CD14-positive monocyte (primary cell): ENCODE measurements at regions not wholly inside any gene's neighbourhood (a gene's known extent, or its start where the extent isn't known, plus 50 kb on each side); places are given as distances from the start of the nearest gene placed in this dataset.

Experiments
- DNase-seq, 3 donors: peaks; one replicate each; pipeline ENCODE4 v3.0.0-alpha.2; 2011 to 2022
- H2AFZ ChIP-seq: 2 replicates; pipeline ENCODE4 v1.6.0; 2012; ENCODE audit warnings: mild to moderate bottlenecking, low read depth, low read length, inconsistent platforms; ENCODE audit not compliant: insufficient read depth, poor library complexity, severe bottlenecking
- H3K27ac ChIP-seq, 2 donors: 1 replicate in 1 of 2; 2 replicates in 1 of 2; pipeline ENCODE4 v1.5.1; 2012 to 2013; ENCODE audit warnings: low read length in 2 of 2, control low read depth in 1 of 2, inconsistent platforms in 1 of 2, low read depth in 1 of 2, mild to moderate bottlenecking in 1 of 2
- H3K27me3 ChIP-seq, 2 donors: one replicate each; pipeline versions ENCODE4 v1.6.0 to v1.6.1; 2011 to 2013; ENCODE audit warnings: low read length in 2 of 2; ENCODE audit not compliant: control insufficient read depth in 2 of 2, insufficient read depth in 2 of 2
- H3K36me3 ChIP-seq, 2 donors: replicated peaks in 1 of 2; 1 replicate in 1 of 2; 2 replicates in 1 of 2; pipeline versions ENCODE4 v1.5.1 to v1.6.1; 2012 to 2013; ENCODE audit warnings: low read length in 2 of 2, control low read depth in 1 of 2, inconsistent platforms in 1 of 2, mild to moderate bottlenecking in 1 of 2; ENCODE audit not compliant: insufficient read depth in 2 of 2, control insufficient read depth in 1 of 2
- H3K4me1 ChIP-seq, 2 donors: 1 replicate in 1 of 2; 2 replicates in 1 of 2; pipeline versions ENCODE4 v1.5.1 to v1.6.1; 2012 to 2013; ENCODE audit warnings: low read length in 2 of 2, control low read depth in 1 of 2, inconsistent platforms in 1 of 2, mild to moderate bottlenecking in 1 of 2, moderate library complexity in 1 of 2; ENCODE audit not compliant: insufficient read depth in 2 of 2, control insufficient read depth in 1 of 2
- H3K4me2 ChIP-seq: replicated peaks from 2 replicates; pipeline ENCODE3; 2012; ENCODE audit warnings: low read length, moderate library complexity, mild to moderate bottlenecking; ENCODE audit not compliant: poor library complexity, severe bottlenecking; ENCODE audit errors: extremely low read depth
- H3K4me3 ChIP-seq, 3 experiments: fragments of 200-600 bp in 1 of 3; sonication (generic) in 1 of 3; replicated peaks in 1 of 3; 1 replicate in 2 of 3; 2 replicates in 1 of 3; pipeline ENCODE4 v1.5.1; 2011 to 2013; ENCODE audit warnings: low read length in 3 of 3, mild to moderate bottlenecking in 3 of 3, control low read depth in 2 of 3, low read depth in 2 of 3, inconsistent platforms in 1 of 3, moderate library complexity in 1 of 3
- H3K79me2 ChIP-seq: 2 replicates; pipeline ENCODE4 v1.6.0; 2012; ENCODE audit warnings: mild to moderate bottlenecking, control low read depth, inconsistent platforms, low read length, moderate library complexity; ENCODE audit not compliant: insufficient read depth
- H3K9ac ChIP-seq: 2 replicates; pipeline ENCODE4 v1.6.0; 2017; ENCODE audit warnings: low read length, mild to moderate bottlenecking; ENCODE audit not compliant: insufficient read depth, poor library complexity, severe bottlenecking
- H3K9me3 ChIP-seq, 2 donors: replicated peaks in 1 of 2; 1 replicate in 1 of 2; 2 replicates in 1 of 2; pipeline versions ENCODE4 v1.5.1 to v1.6.1; 2012 to 2013; ENCODE audit warnings: low read length in 2 of 2, control low read depth in 1 of 2; ENCODE audit not compliant: control insufficient read depth in 1 of 2, insufficient read depth in 1 of 2
- H4K20me1 ChIP-seq: 2 replicates; pipeline ENCODE4 v1.6.0; 2012; ENCODE audit warnings: mild to moderate bottlenecking, low read length, control low read depth, moderate library complexity; ENCODE audit not compliant: insufficient read depth
- H3K27ac Mint-ChIP-seq, 7 donors: one replicate each; pipeline ENCODE4 v1.8.0; 2020; ENCODE audit warnings: mild to moderate bottlenecking in 7 of 7, mixed read lengths in 7 of 7, moderate library complexity in 6 of 7, inconsistent platforms in 2 of 7
- H3K27me3 Mint-ChIP-seq, 3 donors: one replicate each; pipeline ENCODE4 v1.8.0; 2021 to 2022; ENCODE audit warnings: low read depth in 3 of 3, mild to moderate bottlenecking in 3 of 3, mixed read lengths in 3 of 3, moderate library complexity in 3 of 3, inconsistent platforms in 1 of 3
- H3K36me3 Mint-ChIP-seq, 2 donors: one replicate each; pipeline ENCODE4 v1.8.0; 2020; ENCODE audit warnings: mixed read lengths in 2 of 2, inconsistent platforms in 1 of 2, mild to moderate bottlenecking in 1 of 2
- H3K4me1 Mint-ChIP-seq: one replicate; pipeline ENCODE4 v1.8.0; 2020; ENCODE audit warnings: mild to moderate bottlenecking, mixed read lengths
- H3K4me3 Mint-ChIP-seq, 2 donors: one replicate each; pipeline ENCODE4 v1.8.0; 2020; ENCODE audit warnings: mild to moderate bottlenecking in 2 of 2, mixed read lengths in 2 of 2, moderate library complexity in 1 of 2
- H3K9me3 Mint-ChIP-seq, 7 donors: one replicate each; pipeline ENCODE4 v1.8.0; 2020 to 2022; ENCODE audit warnings: mixed read lengths in 7 of 7, mild to moderate bottlenecking in 6 of 7, moderate library complexity in 6 of 7, inconsistent platforms in 2 of 7
- WGBS: methylation state at CpG from one replicate; pipeline ENCODE4 v1.1.5; 2013; ENCODE audit warnings: missing lambda C conversion rate; ENCODE audit not compliant: insufficient coverage; 5-methylcytosine and 5-hydroxymethylcytosine counted together
- intact Hi-C, 2 donors: fragments of 100-400 bp; cut with micrococcal nuclease; formaldehyde crosslinking; loops; one replicate each; pipeline versions ENCODE4 v1.15.0 to v1.15.1; 2023
- TF ChIP-seq, protein P1 (sequence below): fragments of 200-600 bp; IDR thresholded peaks from one replicate; pipeline ENCODE4 v1.8.0; 2022; ENCODE audit warnings: antibody characterized with exemption, mild to moderate bottlenecking

DNA sequence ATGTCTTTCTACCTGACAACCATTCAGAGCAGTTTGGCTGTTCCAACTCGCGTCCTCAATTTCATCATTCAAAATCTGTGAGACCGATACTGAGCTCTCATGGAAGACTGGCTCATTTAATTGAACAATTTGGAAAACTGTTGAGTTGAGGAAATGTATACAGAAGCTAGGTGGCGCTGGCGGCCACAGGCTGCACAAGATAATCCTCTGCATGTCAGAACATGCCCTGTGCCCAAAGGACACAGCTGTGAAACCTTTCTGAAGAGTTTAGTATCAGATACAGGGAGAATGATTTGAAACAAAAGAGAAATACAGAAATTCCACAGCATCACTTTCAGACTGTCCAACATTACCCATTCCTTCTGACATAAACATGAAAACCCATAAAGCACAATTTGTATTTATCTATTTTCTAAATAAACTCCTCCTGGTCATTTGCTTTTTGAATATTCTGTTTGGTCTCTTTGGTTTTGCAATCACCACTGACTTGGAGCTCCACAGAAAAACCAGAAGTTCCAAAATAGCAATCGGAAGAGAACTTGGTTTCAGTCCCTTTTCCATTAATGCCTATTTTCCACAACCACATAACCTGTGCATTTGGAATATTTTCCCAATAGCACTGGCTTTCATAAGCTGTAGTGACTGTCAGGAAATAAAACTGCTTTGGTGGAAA lies 192.8 kb downstream of the MAP2K6 start:
- H3K9me3 Mint-ChIP-seq = peaks cover 0 to 7% (median 2%) of the 10 kb centered on the region in 7 donors
- Histone ChIP-seq H3K4me3 (no peak overlapping the region), H4K20me1 (no peaks in the 10 kb centered on the region), H3K79me2 (no peaks in the 10 kb centered on the region), H3K4me2 (peak overlapping the region; percentile 19), H3K9me3 (no peaks in the 10 kb centered on the region), H3K27me3 (no peaks in the 10 kb centered on the region), H3K9ac (peak overlapping the region; percentile 5), H3K27ac (peak overlapping the region in 1 of 2 donors; percentile 63), H2AFZ (no peak overlapping the region), H3K4me1 (peaks cover 26 to 28% of the 10 kb centered on the region in 2 donors), H3K36me3 (no peaks in the 10 kb centered on the region)
- 71% methylated on average over 1 of the region's 6 CpGs for WGBS
- intact Hi-C loops = loop anchor here in 1 of 2 donors (10.0 kb wide), 1 partner anchor 948 kb away; no protein-coding TSS in a partner anchor
- H3K27me3 Mint-ChIP-seq = peaks cover 0 to 2% (median 0%) of the 10 kb centered on the region in 3 donors
- peak overlapping the region in 1 of 2 donors; percentile 71 for H3K4me3 Mint-ChIP-seq
- DNase-seq = peak; percentile 13 to 28 (median 19)
- H3K27ac Mint-ChIP-seq = peak overlapping the region in 1 of 7 donors; percentile 74
- H3K36me3 Mint-ChIP-seq = no peaks in the 10 kb centered on the region
- peaks cover 33% of the 10 kb centered on the region for H3K4me1 Mint-ChIP-seq
- TF ChIP-seq, protein P1, sequence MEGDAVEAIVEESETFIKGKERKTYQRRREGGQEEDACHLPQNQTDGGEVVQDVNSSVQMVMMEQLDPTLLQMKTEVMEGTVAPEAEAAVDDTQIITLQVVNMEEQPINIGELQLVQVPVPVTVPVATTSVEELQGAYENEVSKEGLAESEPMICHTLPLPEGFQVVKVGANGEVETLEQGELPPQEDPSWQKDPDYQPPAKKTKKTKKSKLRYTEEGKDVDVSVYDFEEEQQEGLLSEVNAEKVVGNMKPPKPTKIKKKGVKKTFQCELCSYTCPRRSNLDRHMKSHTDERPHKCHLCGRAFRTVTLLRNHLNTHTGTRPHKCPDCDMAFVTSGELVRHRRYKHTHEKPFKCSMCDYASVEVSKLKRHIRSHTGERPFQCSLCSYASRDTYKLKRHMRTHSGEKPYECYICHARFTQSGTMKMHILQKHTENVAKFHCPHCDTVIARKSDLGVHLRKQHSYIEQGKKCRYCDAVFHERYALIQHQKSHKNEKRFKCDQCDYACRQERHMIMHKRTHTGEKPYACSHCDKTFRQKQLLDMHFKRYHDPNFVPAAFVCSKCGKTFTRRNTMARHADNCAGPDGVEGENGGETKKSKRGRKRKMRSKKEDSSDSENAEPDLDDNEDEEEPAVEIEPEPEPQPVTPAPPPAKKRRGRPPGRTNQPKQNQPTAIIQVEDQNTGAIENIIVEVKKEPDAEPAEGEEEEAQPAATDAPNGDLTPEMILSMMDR = peak; percentile 79

DNA sequence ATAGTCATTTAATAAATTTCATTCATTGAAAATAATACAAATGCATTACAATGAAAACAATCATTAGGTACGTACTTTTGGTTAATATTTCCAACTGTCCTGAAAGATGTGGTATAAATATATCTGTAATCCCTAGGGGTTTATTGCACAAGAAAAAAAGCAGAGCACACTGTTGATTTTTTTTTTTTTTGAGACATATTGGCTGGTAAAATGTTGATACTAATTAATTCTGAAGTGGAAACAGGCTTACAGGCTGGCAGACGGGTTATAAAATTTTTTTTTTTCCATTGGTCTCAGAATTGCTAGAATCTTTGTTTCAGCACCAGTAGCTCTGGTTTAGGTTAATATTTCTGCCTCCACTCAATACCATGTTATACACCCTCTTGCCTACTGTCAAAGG lies 193.6 kb downstream of the MAP2K6 start:
- Histone ChIP-seq H3K4me2 (no peak overlapping the region), H3K36me3 (no peaks in the 10 kb centered on the region), H2AFZ (no peak overlapping the region), H4K20me1 (no peaks in the 10 kb centered on the region), H3K4me1 (peaks cover 26 to 28% of the 10 kb centered on the region in 2 donors), H3K27me3 (no peaks in the 10 kb centered on the region), H3K9ac (no peak overlapping the region), H3K9me3 (no peaks in the 10 kb centered on the region), H3K79me2 (no peaks in the 10 kb centered on the region), H3K4me3 (no peak overlapping the region), H3K27ac (no peak overlapping the region)
- Mint-ChIP-seq H3K4me1 (peaks cover 33% of the 10 kb centered on the region), H3K36me3 (no peaks in the 10 kb centered on the region), H3K27ac (no peak overlapping the region), H3K4me3 (no peak overlapping the region), H3K27me3 (peaks cover 0 to 2% (median 0%) of the 10 kb centered on the region in 3 donors), H3K9me3 (peaks cover 0 to 7% (median 2%) of the 10 kb centered on the region in 7 donors)
- WGBS = no CpG with 5 or more reads among the region's 2 CpGs
- intact Hi-C loops = loop anchor here (2.0 to 10.0 kb wide), 2 partner anchors 31 to 947 kb away; no protein-coding TSS in a partner anchor
- no peak for DNase-seq
- TF ChIP-seq, protein P1 = no peak
